ENCODE measurements at regions not wholly inside any gene's neighbourhood (a gene's known extent, or its start where the extent isn't known, plus 50 kb on each side); places are given as distances from the start of the nearest gene placed in this dataset.
A peak's percentile ranks its signal among the peaks of the same experiment; 100 is the strongest.
"Not testable (repeated sequence)": the region's sequence is repeated elsewhere in the genome, so short reads cannot be mapped to it uniquely, and the experiment has no call there.

- no peak for DNase-seq
Measured at GRCh38 chr9:10835791-10836463, 223.1 kb upstream of the PTPRD start.

- no peak for DNase-seq
Measured at GRCh38 chr9:10843151-10843550, 230.3 kb upstream of the PTPRD start.

- DNase-seq = peak; percentile 5
Measured at GRCh38 chr9:10855847-10856246, 243.0 kb upstream of the PTPRD start.

DNA sequence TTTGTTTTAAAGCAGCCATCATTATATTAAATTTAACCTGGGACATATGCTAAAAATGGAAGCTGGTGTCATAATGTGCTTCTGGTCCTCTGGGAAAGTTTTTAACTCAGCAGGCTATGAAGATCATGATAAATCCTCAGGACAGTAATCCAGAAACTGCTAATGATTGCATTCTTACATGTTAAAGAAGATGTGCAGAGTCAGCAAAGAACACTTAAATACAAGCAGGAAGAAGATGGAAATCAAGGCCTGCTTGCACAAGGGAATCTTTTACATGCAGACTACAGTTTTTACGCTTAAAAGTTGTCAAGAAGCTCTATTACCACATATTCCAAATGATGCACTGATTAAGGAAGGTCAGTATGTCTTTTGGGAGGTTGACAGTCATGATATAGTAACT lies 246.0 kb upstream of the PTPRD start:
- no peak for DNase-seq

- DNase-seq = no peak
Measured at GRCh38 chr9:10863476-10863875, 250.7 kb upstream of the PTPRD start.

GRCh38 chr9:10867194-10867593 lies 254.4 kb upstream of the PTPRD start:
- DNase-seq = no peak

GRCh38 chr9:10869687-10870086 lies 256.9 kb upstream of the PTPRD start:
- DNase-seq = no peak

DNA sequence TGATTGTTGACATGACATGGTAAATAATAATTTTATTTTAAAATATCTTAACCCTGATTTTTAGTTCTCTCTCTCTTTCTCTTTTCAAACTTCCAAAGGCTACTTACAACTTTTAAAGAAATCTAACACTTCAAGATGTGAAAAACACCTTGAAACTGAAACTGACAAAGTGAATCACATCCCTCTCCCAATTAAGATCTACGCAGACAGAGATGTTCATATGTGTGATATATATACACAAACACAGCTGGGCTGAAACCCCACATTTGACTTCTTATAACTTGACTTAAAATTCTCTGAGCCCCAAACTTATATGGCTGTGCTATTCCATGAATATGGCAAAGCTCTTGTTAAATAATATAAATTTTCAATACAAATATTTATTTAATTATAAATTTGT lies 261.2 kb upstream of the PTPRD start:
- no peak for DNase-seq

DNA sequence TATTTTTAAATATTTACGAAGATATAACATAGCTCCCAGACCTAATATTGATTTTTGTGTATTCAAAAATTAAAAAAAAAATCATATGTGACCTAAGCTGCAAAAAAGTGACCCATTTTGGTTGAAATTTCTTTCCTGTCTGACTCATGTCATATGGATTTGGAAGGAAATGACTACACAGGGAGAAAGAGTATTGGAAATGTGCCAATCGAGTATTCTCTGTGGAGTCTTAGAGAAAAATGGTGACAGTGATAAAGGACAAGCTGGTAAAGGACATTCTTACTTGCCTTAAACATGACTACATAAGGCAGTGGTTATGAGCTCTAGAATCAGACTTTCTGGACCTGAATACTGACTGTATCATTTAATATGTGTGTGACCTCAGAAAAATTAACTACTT lies 262.9 kb upstream of the PTPRD start:
- peak; percentile 81 for DNase-seq

DNA sequence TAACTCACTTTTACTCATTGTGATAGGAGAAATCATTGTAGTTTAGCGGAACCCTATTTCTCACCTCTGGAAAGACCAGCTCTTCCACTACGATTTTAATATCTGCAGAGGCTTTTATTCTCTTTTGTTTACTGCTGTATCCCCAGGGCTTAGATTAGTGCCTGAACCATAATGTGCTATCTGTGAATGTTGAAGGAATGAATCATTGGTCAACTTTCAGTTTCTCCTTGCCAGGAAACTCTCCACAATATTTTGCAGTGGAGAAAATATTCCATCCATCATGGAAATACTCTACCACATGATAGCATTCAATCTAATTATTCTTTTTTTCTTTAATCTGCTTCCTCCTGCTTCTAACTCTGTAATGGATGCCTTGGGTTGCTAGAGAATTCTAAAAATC lies 263.5 kb upstream of the PTPRD start:
- DNase-seq = peak; percentile 64

- not testable (repeated sequence) for DNase-seq
Measured at GRCh38 chr9:10890266-10890665, 277.5 kb upstream of the PTPRD start.

DNA sequence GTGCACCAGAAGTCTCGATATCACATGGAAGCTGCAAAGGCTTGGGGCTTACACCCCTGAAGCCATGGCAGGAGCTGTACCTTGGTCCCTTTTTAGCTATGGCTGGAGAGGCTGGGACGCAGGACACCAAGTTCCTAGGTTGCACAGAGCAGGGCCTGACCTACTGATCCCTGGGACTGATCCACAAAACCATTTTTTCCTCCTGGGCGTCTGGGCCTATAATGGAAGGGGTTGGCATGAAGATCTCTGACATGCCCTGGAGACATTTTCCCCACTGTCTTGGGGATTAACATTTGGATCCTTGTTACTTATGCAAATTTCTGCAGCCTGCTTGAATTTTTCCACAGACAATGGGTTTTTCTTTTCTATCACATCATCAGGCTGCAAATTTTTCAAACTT lies 286.7 kb upstream of the PTPRD start:
- no peak for DNase-seq

DNA sequence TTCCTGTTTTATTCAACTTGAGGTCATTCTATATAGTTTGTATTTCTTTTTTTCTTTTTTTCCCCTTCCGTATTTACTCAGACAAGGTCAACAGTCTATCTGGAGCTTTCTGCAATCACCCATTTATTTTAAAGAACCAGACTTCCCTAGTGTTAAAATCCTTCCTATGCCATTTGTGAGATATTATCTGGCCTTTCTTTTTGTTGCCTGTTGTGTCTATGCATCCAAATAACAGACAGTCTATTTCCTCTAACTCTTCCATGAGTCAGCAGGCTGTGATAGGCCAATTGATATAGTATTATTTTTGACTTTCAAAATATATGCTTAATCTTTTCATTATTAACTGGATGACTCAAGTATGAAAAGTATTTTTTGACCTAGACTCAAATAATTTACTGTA lies 291.2 kb upstream of the PTPRD start:
- no peak for DNase-seq

GRCh38 chr9:10910779-10911178 lies 298.0 kb upstream of the PTPRD start:
- DNase-seq = no peak

GRCh38 chr9:10911373-10911772 lies 298.6 kb upstream of the PTPRD start:
- no peak for DNase-seq

- DNase-seq = no peak
Measured at GRCh38 chr9:10917001-10917400, 304.2 kb upstream of the PTPRD start.

DNA sequence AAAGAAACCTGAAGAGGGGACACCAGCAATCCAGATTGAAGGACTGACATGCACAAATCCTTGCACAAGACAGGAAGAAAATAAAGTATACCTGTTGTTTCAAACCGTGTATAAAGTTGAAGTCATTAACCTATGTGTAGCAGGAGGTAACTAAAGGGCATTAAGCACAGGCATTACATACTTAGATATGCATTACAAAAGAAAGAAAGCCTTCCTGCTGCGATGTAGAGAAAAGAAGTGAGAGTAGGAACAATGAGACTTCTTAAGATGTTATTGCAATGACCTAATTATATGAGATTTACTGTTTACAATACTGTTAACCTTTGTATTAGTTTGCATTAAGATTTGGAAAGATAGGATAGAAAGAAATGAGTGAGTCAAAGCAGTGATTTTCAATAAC lies 308.9 kb upstream of the PTPRD start:
- no peak for DNase-seq

GRCh38 chr9:10925896-10926295 lies 313.1 kb upstream of the PTPRD start:
- no peak for DNase-seq

DNA sequence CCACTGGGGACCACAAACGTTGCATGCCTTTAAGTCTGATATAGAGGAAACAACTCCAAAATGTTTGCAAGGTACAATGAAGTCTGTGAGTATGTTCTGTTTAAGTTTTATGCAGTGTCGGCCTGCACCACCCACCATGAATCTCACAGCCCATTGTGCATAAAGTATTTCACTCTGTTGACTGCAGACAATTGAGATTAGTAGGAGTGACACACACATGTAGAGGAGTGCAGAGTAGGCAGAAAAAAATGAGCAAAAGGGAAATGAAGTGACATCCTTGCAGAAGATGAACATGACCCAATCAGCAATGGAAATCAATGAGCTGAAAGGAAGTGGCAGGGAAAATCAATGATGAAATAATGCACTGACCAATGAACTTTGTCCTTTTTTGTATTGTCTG lies 315.6 kb upstream of the PTPRD start:
- no peak for DNase-seq

GRCh38 chr9:10930081-10930480 lies 317.3 kb upstream of the PTPRD start:
- no peak for DNase-seq

GRCh38 chr9:10946676-10947410 lies 334.0 kb upstream of the PTPRD start:
- DNase-seq = no peak

- DNase-seq = no peak
Measured at GRCh38 chr9:10957878-10958277, 345.1 kb upstream of the PTPRD start.

DNA sequence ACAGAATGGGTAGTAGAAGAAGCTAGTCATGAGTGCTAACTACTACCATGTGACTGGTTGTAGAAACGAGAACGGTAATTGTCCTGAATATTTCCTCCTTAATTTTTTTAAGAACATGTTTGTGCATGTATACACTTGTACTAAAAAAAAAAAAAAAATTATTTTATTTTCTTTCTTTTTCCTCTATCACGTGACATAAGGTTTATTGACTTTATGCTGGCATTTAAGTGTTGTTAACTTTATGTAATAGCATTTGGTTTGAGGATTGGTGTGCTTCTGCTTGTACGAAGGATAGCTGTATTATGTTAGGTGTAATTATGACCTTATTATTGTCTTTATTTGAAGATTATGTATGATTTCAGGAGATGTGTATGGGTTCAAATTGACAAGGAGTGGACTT lies 349.1 kb upstream of the PTPRD start:
- DNase-seq = no peak

- no peak for DNase-seq
Measured at GRCh38 chr9:10983251-10983650, 370.4 kb upstream of the PTPRD start.

DNA sequence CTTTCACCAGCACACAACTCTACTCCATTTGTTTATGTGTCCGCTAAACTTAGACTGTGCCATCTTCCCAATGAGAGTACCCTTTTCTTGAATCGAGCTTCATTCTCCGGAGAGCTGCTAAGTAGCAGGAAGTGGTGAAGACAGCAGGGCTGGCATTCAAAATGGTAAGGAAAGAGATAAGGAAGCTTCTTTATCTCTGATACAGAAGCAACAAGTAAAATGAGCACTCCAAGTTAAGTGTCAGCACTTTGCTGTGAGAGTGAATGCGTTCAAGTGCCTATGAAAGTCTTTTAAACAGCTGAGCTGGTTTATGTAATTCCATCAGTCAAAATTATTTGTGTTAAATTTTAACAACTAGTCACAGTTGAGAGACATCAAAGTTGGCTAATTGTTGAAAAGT lies 386.8 kb upstream of the PTPRD start:
- no peak for DNase-seq
